Glomerular endothelial cell (primary cell): ENCODE measurements at regions not wholly inside any gene's neighbourhood (a gene's known extent, or its start where the extent isn't known, plus 50 kb on each side); places are given as distances from the start of the nearest gene placed in this dataset.
"Not testable (repeated sequence)": the region's sequence is repeated elsewhere in the genome, so short reads cannot be mapped to it uniquely, and the experiment has no call there.

Experiments
- DNase-seq: peaks from one replicate; pipeline ENCODE4 v3.0.0-alpha.2; 2011; ENCODE audit warnings: low read depth, low spot score; ENCODE audit errors: extremely low read depth

GRCh38 chr14:51341338-51341737 is 101.3 kb downstream of the TMX1 start:
- no peak for DNase-seq

GRCh38 chr14:51342226-51342625 is 102.2 kb downstream of the TMX1 start:
- DNase-seq, result no peak

- DNase-seq, result no peak
These were observed 112.0 kb downstream of the TMX1 start for GRCh38 chr14:51351997-51352396.

- no peak for DNase-seq
These were observed 113.9 kb downstream of the TMX1 start for GRCh38 chr14:51353901-51354300.

DNA sequence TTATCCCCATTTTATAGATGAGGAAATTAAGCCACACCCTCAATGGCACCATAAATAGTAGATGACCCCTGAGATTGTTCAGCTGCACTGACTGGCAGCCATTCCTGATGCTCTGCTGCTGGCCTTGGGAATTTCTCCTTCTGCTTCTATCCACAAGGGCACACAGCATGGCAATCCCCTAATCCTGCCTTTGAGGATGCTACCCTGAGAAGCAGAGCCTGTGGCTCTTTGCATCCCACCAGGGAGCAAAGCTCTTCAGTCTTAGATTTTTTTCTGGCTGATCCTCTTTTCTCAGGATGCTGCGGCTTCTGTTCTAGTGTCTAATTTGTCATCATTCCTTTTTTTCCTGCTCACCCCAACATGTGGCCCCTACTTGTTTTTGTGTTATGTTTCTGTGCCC is 114.8 kb downstream of the TMX1 start:
- no peak for DNase-seq

DNA sequence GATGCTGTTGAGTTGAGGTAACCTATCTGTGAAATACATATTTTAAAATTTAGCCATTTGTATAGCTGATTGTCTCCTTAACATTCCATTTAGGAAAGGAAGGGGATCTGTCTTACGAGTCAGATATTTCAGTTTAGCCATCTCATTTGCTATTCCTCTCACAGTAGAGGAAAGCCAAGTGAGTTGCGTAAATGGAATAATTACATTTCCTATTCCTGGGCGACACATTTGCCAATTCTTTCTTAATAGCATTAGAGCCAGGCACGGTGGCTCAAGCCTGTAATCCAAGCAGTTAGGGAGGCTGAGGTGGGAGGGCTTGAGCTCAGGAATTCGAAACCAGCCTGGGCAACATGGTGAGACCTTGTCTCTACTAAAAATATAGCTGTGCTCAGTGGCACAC is 116.3 kb downstream of the TMX1 start:
- no peak for DNase-seq

DNA sequence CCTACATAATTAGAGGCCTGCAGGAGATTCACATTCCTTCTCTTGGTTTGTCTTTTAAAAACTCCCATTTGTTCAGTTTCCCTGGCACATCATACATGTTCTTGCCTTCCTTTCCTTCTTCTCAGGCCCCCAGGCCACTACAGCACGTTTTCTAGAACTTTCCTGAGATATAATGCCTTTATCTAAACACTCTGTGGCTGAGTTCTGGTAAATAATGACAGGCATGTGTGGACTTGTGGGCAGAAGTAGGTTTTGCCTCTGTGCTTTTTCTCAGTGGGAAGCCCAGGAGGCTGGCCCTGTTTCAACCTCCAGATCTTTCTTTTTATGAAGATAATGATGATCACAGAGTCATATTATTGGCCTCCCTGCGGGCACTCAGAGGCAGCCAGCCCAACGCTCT is 117.2 kb downstream of the TMX1 start:
- DNase-seq, result no peak

- no peak for DNase-seq
These were observed 120.5 kb downstream of the TMX1 start for GRCh38 chr14:51360592-51360991.

GRCh38 chr14:51365241-51365965 is 125.4 kb downstream of the TMX1 start:
- DNase-seq, result no peak

DNA sequence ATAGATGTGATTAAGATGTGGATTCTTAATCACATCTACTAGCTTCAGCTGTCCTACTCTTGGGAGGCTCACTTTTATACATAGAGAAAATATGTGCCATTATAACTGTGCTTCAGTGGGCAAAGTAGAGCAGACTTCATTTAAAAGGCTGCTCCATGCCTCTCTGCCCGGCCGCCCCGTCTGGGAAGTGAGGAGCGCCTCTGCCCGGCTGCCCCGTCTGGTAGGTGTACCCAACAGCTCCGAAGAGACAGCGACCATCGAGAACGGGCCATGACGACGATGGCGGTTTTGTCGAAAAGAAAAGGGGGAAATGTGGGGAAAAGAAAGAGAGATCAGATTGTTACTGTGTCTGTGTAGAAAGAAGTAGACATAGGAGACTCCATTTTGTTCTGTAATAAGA is 126.4 kb downstream of the TMX1 start:
- DNase-seq, result not testable (repeated sequence)

GRCh38 chr14:51366866-51367599 is 127.0 kb downstream of the TMX1 start:
- not testable (repeated sequence) for DNase-seq

GRCh38 chr14:51367600-51367931 is 127.5 kb downstream of the TMX1 start:
- DNase-seq, result no peak

GRCh38 chr14:51368721-51369163 is 128.7 kb downstream of the TMX1 start:
- DNase-seq, result no peak

GRCh38 chr14:51369814-51370213 is 129.8 kb downstream of the TMX1 start:
- no peak for DNase-seq

- DNase-seq, result no peak
These were observed 130.8 kb downstream of the TMX1 start for GRCh38 chr14:51370758-51371386.

DNA sequence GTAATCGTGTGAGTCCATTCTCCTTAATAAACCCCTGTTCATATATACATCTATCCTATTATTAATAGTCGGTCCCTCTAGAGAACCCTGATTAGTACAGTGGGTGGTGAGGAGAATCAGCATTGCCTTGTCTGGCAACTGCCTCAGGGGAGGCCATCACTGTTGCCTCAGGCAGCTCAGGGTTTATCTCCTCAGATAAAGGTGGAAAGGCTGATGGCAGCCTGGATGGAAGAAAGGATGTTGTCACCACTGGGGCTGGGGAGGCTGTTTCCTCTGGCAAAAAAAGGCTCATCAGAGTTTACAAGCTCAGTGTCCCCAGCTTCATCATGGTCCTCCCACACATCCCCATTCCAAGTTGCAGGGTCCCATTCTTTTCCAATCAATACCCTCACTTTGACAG is 137.1 kb downstream of the TMX1 start:
- not testable (repeated sequence) for DNase-seq

GRCh38 chr14:51382506-51382905 is 142.5 kb downstream of the TMX1 start:
- DNase-seq, result no peak

DNA sequence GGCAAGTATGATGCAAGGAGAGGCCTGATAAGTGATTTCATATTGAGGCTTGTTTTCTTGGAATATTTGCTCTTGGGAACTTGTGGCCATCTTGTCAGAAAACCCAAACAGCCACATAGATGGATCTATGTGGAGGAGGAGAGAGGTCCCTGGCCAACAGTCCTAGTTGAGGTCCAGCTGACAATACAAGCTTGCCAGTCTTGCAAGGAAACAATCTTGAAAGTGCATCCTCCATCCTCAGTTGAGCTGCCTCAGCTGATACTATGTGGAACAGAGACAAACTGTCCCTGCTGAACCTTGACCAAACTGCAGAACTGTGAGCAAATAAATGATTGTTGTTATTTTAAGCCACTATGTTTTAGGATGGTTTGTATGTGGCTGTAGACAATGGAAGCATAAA is 146.4 kb downstream of the TMX1 start:
- no peak for DNase-seq

GRCh38 chr14:51386983-51387735 is 147.1 kb downstream of the TMX1 start:
- DNase-seq, result no peak

DNA sequence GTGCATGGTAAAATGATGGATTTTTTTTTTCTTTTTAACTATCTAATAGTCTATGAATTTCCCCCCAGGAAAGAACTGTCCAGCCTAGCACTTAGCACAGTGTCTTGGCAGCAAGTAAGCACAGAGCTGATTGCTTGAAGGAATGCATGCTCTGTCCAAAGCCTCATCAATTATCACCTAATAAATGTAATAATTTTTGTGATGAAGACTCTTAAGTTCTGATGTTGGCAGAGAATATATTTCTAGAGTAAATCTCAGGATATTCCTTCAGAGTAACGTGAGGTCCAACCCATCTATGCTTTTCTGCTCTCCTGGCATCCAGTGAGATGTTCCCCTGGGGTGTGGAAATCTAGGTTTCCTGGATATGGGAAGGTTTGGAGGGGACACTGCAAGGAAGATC is 152.4 kb downstream of the TMX1 start:
- DNase-seq, result no peak

DNA sequence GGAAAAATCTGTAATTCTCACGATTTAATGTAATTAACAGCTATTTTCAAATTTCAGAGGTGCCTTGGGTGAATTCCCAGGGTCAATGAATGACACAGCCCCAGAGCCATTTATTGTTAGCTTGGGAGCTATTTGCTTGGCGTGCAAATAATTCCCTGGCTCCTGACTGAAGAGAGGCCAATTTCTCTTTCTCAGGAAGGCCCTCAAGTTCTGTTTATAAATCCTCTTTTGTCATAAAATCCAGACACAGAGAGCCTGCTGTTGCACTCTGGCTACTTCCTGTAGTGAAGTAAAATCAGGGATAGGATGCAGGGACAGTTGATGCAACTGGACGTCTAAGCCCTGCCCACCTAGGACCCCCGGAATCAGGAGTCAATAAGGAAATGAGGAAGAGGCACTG is 154.3 kb downstream of the TMX1 start:
- no peak for DNase-seq
